ENCODE measurements at regions not wholly inside any gene's neighbourhood (a gene's known extent, or its start where the extent isn't known, plus 50 kb on each side); places are given as distances from the start of the nearest gene placed in this dataset.

DNA sequence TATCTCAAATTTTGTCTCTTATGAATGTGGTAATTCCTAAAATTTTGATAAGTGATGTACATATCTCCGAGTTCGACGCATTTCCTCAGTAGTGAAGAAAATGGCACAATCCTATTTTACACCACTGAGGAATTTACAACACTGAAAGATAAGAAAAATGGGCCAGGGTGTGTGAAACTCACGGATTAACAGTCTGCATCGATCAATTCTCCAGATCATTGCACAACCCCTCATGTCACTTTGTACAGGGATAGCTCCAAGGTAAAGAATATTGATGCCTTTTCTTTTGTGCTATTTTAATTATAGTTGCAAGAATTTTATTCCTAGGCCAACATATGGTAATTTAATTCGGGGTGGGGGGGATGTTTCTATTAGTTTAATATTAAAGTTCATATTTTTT, 268.7 kb upstream of the VCX3A start:
- no peak for TF ChIP-seq POLR2A (IDR thresholded peaks at IDR 0.05)
- TF ChIP-seq, protein P1, sequence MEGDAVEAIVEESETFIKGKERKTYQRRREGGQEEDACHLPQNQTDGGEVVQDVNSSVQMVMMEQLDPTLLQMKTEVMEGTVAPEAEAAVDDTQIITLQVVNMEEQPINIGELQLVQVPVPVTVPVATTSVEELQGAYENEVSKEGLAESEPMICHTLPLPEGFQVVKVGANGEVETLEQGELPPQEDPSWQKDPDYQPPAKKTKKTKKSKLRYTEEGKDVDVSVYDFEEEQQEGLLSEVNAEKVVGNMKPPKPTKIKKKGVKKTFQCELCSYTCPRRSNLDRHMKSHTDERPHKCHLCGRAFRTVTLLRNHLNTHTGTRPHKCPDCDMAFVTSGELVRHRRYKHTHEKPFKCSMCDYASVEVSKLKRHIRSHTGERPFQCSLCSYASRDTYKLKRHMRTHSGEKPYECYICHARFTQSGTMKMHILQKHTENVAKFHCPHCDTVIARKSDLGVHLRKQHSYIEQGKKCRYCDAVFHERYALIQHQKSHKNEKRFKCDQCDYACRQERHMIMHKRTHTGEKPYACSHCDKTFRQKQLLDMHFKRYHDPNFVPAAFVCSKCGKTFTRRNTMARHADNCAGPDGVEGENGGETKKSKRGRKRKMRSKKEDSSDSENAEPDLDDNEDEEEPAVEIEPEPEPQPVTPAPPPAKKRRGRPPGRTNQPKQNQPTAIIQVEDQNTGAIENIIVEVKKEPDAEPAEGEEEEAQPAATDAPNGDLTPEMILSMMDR (IDR thresholded peaks at IDR 0.05) = no peak
- TF ChIP-seq POLR2AphosphoS5 (IDR thresholded peaks at IDR 0.05) = no peak

Measured in transverse colon (tissue), 4 donors.